HL-60 (cell line): ENCODE measurements at regions not wholly inside any gene's neighbourhood (a gene's known extent, or its start where the extent isn't known, plus 50 kb on each side); places are given as distances from the start of the nearest gene placed in this dataset.
"Not testable (repeated sequence)": the region's sequence is repeated elsewhere in the genome, so short reads cannot be mapped to it uniquely, and the experiment has no call there.

ENCODE experiments used
- DNase-seq, 2 experiments: peaks; one replicate each; pipeline ENCODE4 v3.0.0-alpha.2; 2010 to 2020; ENCODE audit warnings: low read depth in 1 of 2, low spot score in 1 of 2
- H3K27ac ChIP-seq: fragments of 250-450 bp; sonication (Bioruptor Pico); replicated peaks from 2 replicates; pipeline ENCODE4 v1.5.1; 2020; ENCODE audit warnings: mild to moderate bottlenecking, moderate library complexity
- H3K27me3 ChIP-seq: fragments of 250-450 bp; sonication (Bioruptor Pico); 2 replicates; pipeline ENCODE4 v1.5.1; 2021; ENCODE audit warnings: mild to moderate bottlenecking, moderate library complexity; ENCODE audit not compliant: insufficient read depth, poor library complexity, severe bottlenecking
- H3K4me3 ChIP-seq: replicated peaks from 2 replicates; pipeline ENCODE4 v1.5.1; 2011; ENCODE audit warnings: mild to moderate bottlenecking, control low read depth, low read length; ENCODE audit not compliant: insufficient read depth
- GABPA ChIP-seq: IDR thresholded peaks from 2 replicates; pipeline ENCODE4 v1.6.1; 2012; ENCODE audit warnings: low read depth
- POLR2AphosphoS5 ChIP-seq: IDR thresholded peaks from 2 replicates; pipeline ENCODE4 v1.6.1; 2012; ENCODE audit warnings: low read depth
- REST ChIP-seq: IDR thresholded peaks from 2 replicates; pipeline ENCODE4 v1.6.1; 2012; ENCODE audit warnings: low read depth; ENCODE audit not compliant: insufficient replicate concordance
- SPI1 ChIP-seq: IDR thresholded peaks from 2 replicates; pipeline ENCODE4 v1.6.1; 2012; ENCODE audit warnings: low read depth, mild to moderate bottlenecking, borderline replicate concordance
- TF ChIP-seq, protein P1 (sequence below): IDR thresholded peaks from one replicate; pipeline ENCODE4 v1.5.1; 2011; ENCODE audit warnings: low read length, control low read depth, inconsistent platforms; ENCODE audit not compliant: insufficient read depth

- TF ChIP-seq REST (no peak), GABPA (no peak), POLR2AphosphoS5 (no peak), SPI1 (no peak)
- TF ChIP-seq, protein P1, sequence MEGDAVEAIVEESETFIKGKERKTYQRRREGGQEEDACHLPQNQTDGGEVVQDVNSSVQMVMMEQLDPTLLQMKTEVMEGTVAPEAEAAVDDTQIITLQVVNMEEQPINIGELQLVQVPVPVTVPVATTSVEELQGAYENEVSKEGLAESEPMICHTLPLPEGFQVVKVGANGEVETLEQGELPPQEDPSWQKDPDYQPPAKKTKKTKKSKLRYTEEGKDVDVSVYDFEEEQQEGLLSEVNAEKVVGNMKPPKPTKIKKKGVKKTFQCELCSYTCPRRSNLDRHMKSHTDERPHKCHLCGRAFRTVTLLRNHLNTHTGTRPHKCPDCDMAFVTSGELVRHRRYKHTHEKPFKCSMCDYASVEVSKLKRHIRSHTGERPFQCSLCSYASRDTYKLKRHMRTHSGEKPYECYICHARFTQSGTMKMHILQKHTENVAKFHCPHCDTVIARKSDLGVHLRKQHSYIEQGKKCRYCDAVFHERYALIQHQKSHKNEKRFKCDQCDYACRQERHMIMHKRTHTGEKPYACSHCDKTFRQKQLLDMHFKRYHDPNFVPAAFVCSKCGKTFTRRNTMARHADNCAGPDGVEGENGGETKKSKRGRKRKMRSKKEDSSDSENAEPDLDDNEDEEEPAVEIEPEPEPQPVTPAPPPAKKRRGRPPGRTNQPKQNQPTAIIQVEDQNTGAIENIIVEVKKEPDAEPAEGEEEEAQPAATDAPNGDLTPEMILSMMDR = no peak
- H3K27me3 ChIP-seq = no peaks in the 10 kb centered on the region
- H3K27ac ChIP-seq = no peak overlapping the region
- no peak for DNase-seq
- H3K4me3 ChIP-seq = no peak overlapping the region
Measured at GRCh38 chr4:33996075-33996718, 2248.1 kb downstream of the ARAP2 start.

DNA sequence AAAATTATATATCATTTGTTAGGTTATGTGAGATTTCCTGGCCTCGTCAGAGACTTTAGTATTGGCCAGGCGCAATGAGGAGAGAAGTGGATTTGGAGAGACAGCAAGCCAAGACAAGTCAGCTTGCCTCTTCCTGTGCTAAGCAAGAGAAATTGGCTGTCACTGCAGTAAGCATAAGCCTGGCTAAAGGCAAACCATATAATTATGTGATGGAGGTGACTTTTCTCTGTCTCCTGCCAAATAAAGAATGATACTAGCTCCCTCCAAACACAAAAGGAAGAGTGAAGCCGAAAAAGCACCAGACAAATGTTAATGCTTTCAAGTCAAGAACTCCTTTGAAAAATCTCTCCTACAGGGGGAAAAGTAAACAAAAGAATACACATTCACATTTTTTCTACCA is 2246.0 kb downstream of the ARAP2 start:
- H3K27me3 ChIP-seq = no peaks in the 10 kb centered on the region
- no peak overlapping the region for H3K27ac ChIP-seq
- TF ChIP-seq, protein P1 = no peak
- no peak for TF ChIP-seq REST
- no peak for TF ChIP-seq POLR2AphosphoS5
- TF ChIP-seq GABPA = no peak
- no peak for TF ChIP-seq SPI1
- no peak overlapping the region for H3K4me3 ChIP-seq
- DNase-seq = no peak

DNA sequence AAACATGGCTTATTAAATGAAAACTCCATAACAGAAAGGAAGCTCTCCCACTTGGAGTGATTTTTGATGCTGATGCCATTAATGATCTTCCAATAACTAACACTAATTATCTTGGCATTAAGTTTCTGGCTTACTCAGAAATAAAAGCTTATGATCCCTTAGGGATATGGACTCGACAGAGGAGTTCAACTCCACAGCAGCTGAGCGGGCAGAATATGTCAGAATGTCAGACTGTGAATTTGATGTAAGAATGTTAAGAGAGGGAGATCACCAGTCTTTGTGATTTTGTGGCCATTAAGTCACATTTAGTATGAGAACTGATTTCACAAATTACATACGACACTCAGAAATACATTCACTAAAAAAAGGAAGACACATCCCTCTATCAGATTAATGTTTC is 2244.0 kb downstream of the ARAP2 start:
- no peak for DNase-seq
- no peak for TF ChIP-seq POLR2AphosphoS5
- TF ChIP-seq, protein P1 = no peak
- no peak for TF ChIP-seq REST
- no peak for TF ChIP-seq GABPA
- no peak for TF ChIP-seq SPI1
- H3K27ac ChIP-seq = no peak overlapping the region
- H3K4me3 ChIP-seq = no peak overlapping the region
- H3K27me3 ChIP-seq = no peaks in the 10 kb centered on the region

DNA sequence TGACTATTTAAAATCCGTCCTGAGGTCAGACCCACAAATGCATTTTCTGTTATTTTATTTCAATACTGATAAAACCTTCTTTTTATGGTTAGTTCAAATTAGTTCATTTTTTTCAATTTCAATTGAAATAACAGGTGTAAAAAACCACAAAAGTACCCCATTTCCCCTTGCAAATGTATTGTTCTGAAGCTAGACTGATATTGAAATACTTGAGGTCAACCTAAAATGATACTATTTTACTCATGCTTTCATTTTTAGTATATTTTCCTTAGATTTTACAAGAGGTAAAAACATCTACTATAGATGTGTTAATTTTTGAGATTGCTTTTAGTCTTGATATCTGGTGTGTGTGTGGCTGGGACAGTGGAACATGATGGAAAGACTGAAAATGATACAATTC is 2237.8 kb downstream of the ARAP2 start:
- H3K27me3 ChIP-seq, H3K27ac ChIP-seq, H3K4me3 ChIP-seq, DNase-seq: not testable (repeated sequence)
